Liver (tissue), 8 donors: ENCODE measurements at regions not wholly inside any gene's neighbourhood (a gene's known extent, or its start where the extent isn't known, plus 50 kb on each side); places are given as distances from the start of the nearest gene placed in this dataset.
"Not testable (repeated sequence)": the region's sequence is repeated elsewhere in the genome, so short reads cannot be mapped to it uniquely, and the experiment has no call there.

Experiments
- DNase-seq: peaks from one replicate; pipeline ENCODE4 v3.0.0-alpha.2; 2017; ENCODE audit warnings: low spot score
- H3K27ac ChIP-seq, 2 donors: one replicate each; pipeline ENCODE4 v1.7.0; 2013; ENCODE audit warnings: inconsistent platforms in 2 of 2, low read length in 2 of 2, control low read depth in 1 of 2, low read depth in 1 of 2, mild to moderate bottlenecking in 1 of 2
- H3K27me3 ChIP-seq, 4 donors: one replicate each; pipeline versions ENCODE4 v1.6.1 to v1.7.0; 2013; ENCODE audit warnings: low read length in 3 of 4, inconsistent platforms in 1 of 4, mild to moderate bottlenecking in 1 of 4, moderate library complexity in 1 of 4; ENCODE audit not compliant: control insufficient read depth in 4 of 4, insufficient read depth in 4 of 4
- H3K36me3 ChIP-seq, 4 donors: one replicate each; pipeline versions ENCODE4 v1.6.1 to v1.7.0; 2013; ENCODE audit warnings: low read length in 3 of 4, mild to moderate bottlenecking in 3 of 4, low read depth in 1 of 4, moderate library complexity in 1 of 4; ENCODE audit not compliant: control insufficient read depth in 4 of 4, insufficient read depth in 3 of 4
- H3K4me1 ChIP-seq, 4 donors: one replicate each; pipeline versions ENCODE4 v1.6.1 to v1.7.0; 2013; ENCODE audit warnings: low read length in 3 of 4, mild to moderate bottlenecking in 3 of 4, moderate library complexity in 1 of 4; ENCODE audit not compliant: control insufficient read depth in 4 of 4, insufficient read depth in 4 of 4
- H3K4me3 ChIP-seq, 3 donors: one replicate each; pipeline versions ENCODE4 v1.6.1 to v1.7.0; 2013; ENCODE audit warnings: low read length in 3 of 3, control low read depth in 1 of 3, low read depth in 1 of 3, mild to moderate bottlenecking in 1 of 3
- H3K9ac ChIP-seq, 2 donors: one replicate each; pipeline ENCODE4 v1.7.0; 2013; ENCODE audit warnings: low read length in 2 of 2, mild to moderate bottlenecking in 2 of 2, moderate library complexity in 2 of 2, control low read depth in 1 of 2, low read depth in 1 of 2
- H3K9me3 ChIP-seq, 4 donors: one replicate each; pipeline versions ENCODE4 v1.6.1 to v1.7.0; 2013; ENCODE audit warnings: low read length in 3 of 4; ENCODE audit not compliant: control insufficient read depth in 4 of 4
- CTCF ChIP-seq: fragments of 150-350 bp; IDR thresholded peaks from 2 replicates; pipeline ENCODE4 v1.5.1; 2017; ENCODE audit warnings: improper control_type of control experiment, low read depth, low read length; ENCODE audit not compliant: missing input control
- EGR1 ChIP-seq, 2 donors: IDR thresholded peaks; 2 replicates each; pipeline ENCODE4 v1.6.1; 2016 to 2018; ENCODE audit warnings: antibody characterized with exemption in 2 of 2, low read depth in 2 of 2
- FOXA1 ChIP-seq: IDR thresholded peaks from 2 replicates; pipeline ENCODE4 v1.6.1; 2016; ENCODE audit warnings: antibody characterized with exemption
- FOXA2 ChIP-seq: IDR thresholded peaks from 2 replicates; pipeline ENCODE4 v1.6.1; 2016; ENCODE audit warnings: antibody characterized with exemption
- GABPA ChIP-seq, 2 donors: IDR thresholded peaks in 1 of 2; conservative IDR thresholded peaks in 1 of 2; 2 replicates each; pipeline ENCODE4 v1.6.1; 2016; ENCODE audit warnings: antibody characterized with exemption in 2 of 2, mild to moderate bottlenecking in 1 of 2, moderate library complexity in 1 of 2
- HNF4A ChIP-seq, 2 donors: conservative IDR thresholded peaks; 2 replicates each; pipeline ENCODE4 v1.6.1; 2016; ENCODE audit warnings: antibody characterized with exemption in 2 of 2, mild to moderate bottlenecking in 2 of 2
- HNF4G ChIP-seq: IDR thresholded peaks from 2 replicates; pipeline ENCODE4 v1.6.1; 2016; ENCODE audit warnings: antibody characterized with exemption
- NR2F2 ChIP-seq: IDR thresholded peaks from 2 replicates; pipeline ENCODE4 v1.6.1; 2016; ENCODE audit warnings: antibody characterized with exemption
- RXRA ChIP-seq, 2 donors: IDR thresholded peaks; 2 replicates each; pipeline ENCODE4 v1.6.1; 2017 to 2018; ENCODE audit warnings: antibody characterized with exemption in 2 of 2, mild to moderate bottlenecking in 1 of 2
- SP1 ChIP-seq: IDR thresholded peaks from 2 replicates; pipeline ENCODE4 v1.6.1; 2018; ENCODE audit warnings: antibody characterized with exemption, mild to moderate bottlenecking
- TAF1 ChIP-seq: conservative IDR thresholded peaks from 2 replicates; pipeline ENCODE4 v1.6.1; 2016; ENCODE audit warnings: antibody characterized with exemption, mild to moderate bottlenecking
- YY1 ChIP-seq: IDR thresholded peaks from 2 replicates; pipeline ENCODE4 v1.6.1; 2016; ENCODE audit warnings: antibody characterized with exemption, mild to moderate bottlenecking
- ZBTB33 ChIP-seq: IDR thresholded peaks from 2 replicates; pipeline ENCODE4 v1.6.1; 2016; ENCODE audit warnings: antibody characterized with exemption
- WGBS: extraction: QIAGEN DNeasy Blood & Tissue Kit; methylation state at CpG from one replicate; pipeline ENCODE4 v1.1.7; 2013; 5-methylcytosine and 5-hydroxymethylcytosine counted together
- TF ChIP-seq, protein P1 (sequence below): IDR thresholded peaks from 2 replicates; pipeline ENCODE4 v1.6.1; 2016; ENCODE audit warnings: antibody characterized with exemption
- TF ChIP-seq, protein P2 (sequence below): IDR thresholded peaks from 2 replicates; pipeline ENCODE4 v1.6.1; 2016; ENCODE audit warnings: antibody characterized with exemption, mild to moderate bottlenecking
- donor health status: healthy.
- donor health status: healthy.
- donor health status: healthy.
- donor health status: healthy.
- donor health status: healthy.

DNA sequence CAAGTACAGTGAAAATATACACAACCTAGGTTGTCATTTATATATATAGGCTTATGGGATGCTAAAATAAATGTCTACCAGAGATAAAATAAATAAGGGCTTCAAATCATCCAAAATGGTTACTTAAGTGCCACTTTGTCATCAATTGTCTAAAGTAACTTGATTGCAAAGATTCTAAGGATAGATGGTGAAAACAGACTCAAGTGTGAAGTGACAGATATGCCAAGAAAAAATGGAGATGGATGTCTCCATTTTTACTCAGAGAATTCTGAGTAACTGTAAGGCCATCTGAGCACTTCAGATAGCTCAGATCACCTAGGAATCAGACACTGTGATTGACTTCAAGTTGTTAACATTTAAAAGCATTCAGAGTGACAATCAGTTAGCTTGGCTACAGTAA lies 824.3 kb downstream of the PRELID2 start:
- Histone ChIP-seq H3K36me3 (no peaks in the 10 kb centered on the region), H3K4me1 (no peaks in the 10 kb centered on the region), H3K27ac (no peak overlapping the region), H3K9ac (no peak overlapping the region), H3K4me3 (no peak overlapping the region), H3K27me3 (no peaks in the 10 kb centered on the region), H3K9me3 (no peaks in the 10 kb centered on the region)
- TF ChIP-seq NR2F2 (no peak), SP1 (no peak), GABPA (IDR thresholded peaks at IDR 0.05 in 1 of 2, conservative IDR thresholded peaks at IDR 0.05 in 1 of 2) (no peak), EGR1 (IDR thresholded peaks at IDR 0.05; ENCODE audit: low read depth in 2 of 2) (no peak), FOXA2 (no peak)
- TF ChIP-seq, protein P1, sequence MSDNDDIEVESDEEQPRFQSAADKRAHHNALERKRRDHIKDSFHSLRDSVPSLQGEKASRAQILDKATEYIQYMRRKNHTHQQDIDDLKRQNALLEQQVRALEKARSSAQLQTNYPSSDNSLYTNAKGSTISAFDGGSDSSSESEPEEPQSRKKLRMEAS, result no peak
- DNase-seq, result no peak

GRCh38 chr5:145008876-145009530 lies 826.1 kb downstream of the PRELID2 start:
- H3K4me1 ChIP-seq, result no peaks in the 10 kb centered on the region
- WGBS, result 61% methylated on average over 2 of the region's 2 CpGs
- H3K36me3 ChIP-seq, result no peaks in the 10 kb centered on the region
- no peak overlapping the region for H3K4me3 ChIP-seq
- DNase-seq, result no peak
- TF ChIP-seq HNF4G, result no peak
- TF ChIP-seq RXRA (IDR thresholded peaks at IDR 0.05), result no peak
- TF ChIP-seq TAF1, result no peak
- TF ChIP-seq CTCF, result no peak
- TF ChIP-seq HNF4A (conservative IDR thresholded peaks at IDR 0.05), result no peak
- no peak for TF ChIP-seq YY1
- no peak for TF ChIP-seq EGR1 (IDR thresholded peaks at IDR 0.05; ENCODE audit: low read depth in 2 of 2)
- TF ChIP-seq SP1, result no peak
- TF ChIP-seq, protein P1, result no peak
- TF ChIP-seq FOXA1, result no peak
- TF ChIP-seq, protein P2, sequence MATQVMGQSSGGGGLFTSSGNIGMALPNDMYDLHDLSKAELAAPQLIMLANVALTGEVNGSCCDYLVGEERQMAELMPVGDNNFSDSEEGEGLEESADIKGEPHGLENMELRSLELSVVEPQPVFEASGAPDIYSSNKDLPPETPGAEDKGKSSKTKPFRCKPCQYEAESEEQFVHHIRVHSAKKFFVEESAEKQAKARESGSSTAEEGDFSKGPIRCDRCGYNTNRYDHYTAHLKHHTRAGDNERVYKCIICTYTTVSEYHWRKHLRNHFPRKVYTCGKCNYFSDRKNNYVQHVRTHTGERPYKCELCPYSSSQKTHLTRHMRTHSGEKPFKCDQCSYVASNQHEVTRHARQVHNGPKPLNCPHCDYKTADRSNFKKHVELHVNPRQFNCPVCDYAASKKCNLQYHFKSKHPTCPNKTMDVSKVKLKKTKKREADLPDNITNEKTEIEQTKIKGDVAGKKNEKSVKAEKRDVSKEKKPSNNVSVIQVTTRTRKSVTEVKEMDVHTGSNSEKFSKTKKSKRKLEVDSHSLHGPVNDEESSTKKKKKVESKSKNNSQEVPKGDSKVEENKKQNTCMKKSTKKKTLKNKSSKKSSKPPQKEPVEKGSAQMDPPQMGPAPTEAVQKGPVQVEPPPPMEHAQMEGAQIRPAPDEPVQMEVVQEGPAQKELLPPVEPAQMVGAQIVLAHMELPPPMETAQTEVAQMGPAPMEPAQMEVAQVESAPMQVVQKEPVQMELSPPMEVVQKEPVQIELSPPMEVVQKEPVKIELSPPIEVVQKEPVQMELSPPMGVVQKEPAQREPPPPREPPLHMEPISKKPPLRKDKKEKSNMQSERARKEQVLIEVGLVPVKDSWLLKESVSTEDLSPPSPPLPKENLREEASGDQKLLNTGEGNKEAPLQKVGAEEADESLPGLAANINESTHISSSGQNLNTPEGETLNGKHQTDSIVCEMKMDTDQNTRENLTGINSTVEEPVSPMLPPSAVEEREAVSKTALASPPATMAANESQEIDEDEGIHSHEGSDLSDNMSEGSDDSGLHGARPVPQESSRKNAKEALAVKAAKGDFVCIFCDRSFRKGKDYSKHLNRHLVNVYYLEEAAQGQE, result no peak
- TF ChIP-seq ZBTB33, result no peak
- no peaks in the 10 kb centered on the region for H3K27me3 ChIP-seq
- H3K27ac ChIP-seq, result no peak overlapping the region
- no peaks in the 10 kb centered on the region for H3K9me3 ChIP-seq
- no peak overlapping the region for H3K9ac ChIP-seq

DNA sequence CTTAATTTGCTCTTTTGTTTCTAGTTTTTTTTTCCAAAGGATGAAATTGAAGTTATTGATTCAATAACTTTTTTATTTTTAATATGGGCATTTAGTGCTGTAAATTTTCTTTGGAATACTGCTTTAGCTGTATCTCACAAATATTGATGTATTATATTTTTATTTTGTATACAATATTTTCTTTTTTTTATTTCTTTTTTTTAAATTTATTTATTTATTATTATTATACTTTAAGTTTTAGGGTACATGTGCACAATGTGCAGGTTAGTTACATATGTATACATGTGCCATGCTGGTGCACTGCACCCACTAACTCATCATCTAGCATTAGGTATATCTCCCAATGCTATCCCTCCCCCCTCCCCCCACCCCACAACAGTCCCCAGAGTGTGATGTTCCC lies 823.7 kb downstream of the KCTD16 start:
- H3K9me3 ChIP-seq, H3K4me1 ChIP-seq, DNase-seq, H3K27me3 ChIP-seq, H3K4me3 ChIP-seq, H3K9ac ChIP-seq, H3K36me3 ChIP-seq, H3K27ac ChIP-seq: not testable (repeated sequence)
